ENCODE measurements at regions not wholly inside any gene's neighbourhood (a gene's known extent, or its start where the extent isn't known, plus 50 kb on each side); places are given as distances from the start of the nearest gene placed in this dataset.

GRCh38 chr6:155770856-155771255, 315.2 kb upstream of the NOX3 start:
- TF ChIP-seq POLR2A (IDR thresholded peaks at IDR 0.05; ENCODE audit: extremely low read depth, insufficient read length) (no peak), CTCF (IDR thresholded peaks at IDR 0.05; ENCODE audit: low read depth, low read length) (no peak), MYC (IDR thresholded peaks at IDR 0.05; ENCODE audit: low read depth, low read length) (no peak)
